RCC 7860 (cell line): ENCODE measurements at regions not wholly inside any gene's neighbourhood (a gene's known extent, or its start where the extent isn't known, plus 50 kb on each side); places are given as distances from the start of the nearest gene placed in this dataset.
"Not testable (repeated sequence)": the region's sequence is repeated elsewhere in the genome, so short reads cannot be mapped to it uniquely, and the experiment has no call there.

Source experiments
- DNase-seq: peaks from one replicate; pipeline ENCODE4 v3.0.0-alpha.2; 2015; ENCODE audit warnings: low spot score
- FAIRE-seq: peaks from 2 replicates; lab custom pipeline; 2012; peaks lifted over from hg19 to GRCh38; lab: Jason Lieb, UNC

DNA sequence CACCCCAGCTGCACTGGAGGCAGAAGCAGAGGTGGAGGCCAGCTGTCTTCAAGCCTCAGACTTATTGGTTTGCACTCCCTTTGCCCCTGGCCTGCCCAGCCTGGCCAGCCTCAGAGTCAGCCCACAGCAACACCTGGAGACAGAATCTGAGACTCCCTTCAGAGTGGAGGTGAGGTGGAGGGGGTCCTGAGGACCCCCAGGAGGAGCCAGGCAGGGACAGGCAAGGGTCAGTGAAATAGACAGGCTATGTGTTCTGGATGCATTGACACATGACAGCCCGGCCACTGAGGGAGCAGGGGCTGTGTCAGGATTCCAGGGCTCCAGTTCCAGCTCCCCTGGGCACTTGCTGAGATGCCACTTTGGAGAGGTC, 309.7 kb downstream of the MYCN start:
- DNase-seq = no peak
- no peak for FAIRE-seq

DNA sequence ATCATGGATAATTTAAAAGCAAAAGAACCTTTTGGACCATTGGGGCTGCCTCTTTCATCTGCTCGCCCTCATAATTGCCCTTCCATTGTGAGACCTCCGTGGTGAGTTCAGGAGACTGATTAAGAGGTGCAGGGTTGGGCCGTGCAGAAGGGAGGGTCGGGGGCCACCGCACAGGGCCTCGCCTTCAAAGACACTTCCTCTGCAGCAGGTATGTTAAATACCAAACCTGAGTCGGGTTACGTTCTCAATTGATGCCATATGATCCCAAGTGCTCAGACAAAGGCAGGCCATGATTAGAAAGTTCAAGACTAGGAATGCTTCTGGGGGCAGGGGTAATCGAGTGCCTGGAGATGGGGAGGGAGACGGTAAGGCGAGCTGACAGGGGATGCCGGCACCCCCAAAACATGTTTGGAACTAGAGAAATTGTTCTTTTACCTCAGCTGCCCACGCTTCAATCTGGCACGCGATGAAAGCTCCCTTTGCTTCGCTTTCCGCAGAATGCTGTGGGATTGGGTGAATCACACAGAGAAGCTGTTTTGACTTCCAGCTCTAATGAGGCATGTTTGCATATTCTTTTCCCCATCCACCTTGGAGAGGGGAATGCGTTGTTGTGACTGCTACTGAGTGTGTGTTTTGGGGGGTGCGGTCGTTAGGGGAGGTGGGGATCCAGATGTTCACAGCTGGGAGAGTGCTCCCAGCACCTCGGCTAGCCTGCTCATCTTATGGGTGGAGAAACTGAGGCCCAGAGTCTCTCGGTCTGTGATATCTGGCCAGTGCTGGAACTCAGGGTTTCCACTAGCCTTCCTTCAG, 309.1 kb downstream of the MYCN start:
- FAIRE-seq (no peak), DNase-seq (no peak)

DNA sequence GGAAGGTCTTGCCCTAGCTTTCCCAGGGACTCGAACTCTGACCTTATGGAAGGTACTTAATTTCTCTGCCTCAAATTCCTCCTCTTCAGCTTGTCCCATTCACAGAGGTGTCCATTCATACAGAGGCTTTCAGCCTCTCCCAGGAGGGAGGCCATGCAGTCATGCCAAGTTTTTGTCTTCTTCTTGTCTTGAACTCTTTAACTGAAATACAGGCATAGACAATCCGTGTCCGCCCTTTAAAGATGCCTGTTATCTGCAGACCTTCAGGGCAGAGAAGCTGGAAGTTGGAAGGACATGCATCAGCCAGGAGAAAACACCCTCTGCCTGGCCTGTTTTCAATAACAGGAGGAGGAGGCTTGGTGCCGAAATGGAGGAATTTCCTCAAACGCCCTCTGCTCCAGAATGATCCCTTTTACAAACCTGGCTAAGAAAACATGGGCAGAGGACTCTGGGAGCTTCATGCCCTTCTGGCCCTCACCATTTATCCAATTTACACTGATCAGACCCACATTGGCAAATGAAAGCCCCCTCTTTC, 308.3 kb downstream of the MYCN start:
- no peak for DNase-seq
- no peak for FAIRE-seq

DNA sequence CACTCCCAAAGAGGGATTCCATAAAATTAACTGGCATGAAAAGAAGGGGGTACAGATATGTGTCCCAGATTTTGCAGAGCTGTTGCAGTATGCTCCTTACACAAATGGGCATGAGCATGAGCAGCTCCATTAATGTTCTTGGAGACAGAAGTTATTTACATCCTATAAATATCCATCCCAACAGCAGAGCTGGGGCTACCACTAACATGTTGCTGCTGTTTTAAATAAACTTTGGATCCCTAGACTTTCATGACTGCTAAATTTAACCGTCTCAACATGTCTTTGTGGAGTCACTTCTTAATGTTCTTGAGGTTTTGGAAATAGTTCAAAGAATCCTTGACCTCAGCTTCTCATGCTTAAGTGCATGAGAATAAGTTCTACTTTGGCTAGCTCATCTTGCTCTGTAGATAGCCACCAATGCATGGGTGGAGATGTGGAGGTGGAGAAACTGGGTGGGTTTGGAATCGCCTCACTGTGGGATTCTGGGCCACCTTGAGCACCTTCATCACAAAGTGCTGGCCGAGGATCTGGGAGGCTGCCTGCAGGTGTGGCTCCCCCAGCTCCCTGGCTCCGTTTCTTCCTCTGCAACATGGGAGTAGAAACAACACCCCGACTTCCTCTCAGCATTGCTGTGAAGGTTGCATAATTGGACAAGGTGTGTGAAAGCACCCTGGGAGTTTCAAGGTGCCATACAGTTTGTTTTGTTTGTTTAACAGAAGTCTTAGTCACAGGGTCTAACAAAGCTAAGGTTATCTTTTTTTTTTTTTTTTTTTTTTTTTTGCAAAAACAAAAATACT, 307.2 kb downstream of the MYCN start:
- FAIRE-seq = no peak
- DNase-seq = no peak

DNA sequence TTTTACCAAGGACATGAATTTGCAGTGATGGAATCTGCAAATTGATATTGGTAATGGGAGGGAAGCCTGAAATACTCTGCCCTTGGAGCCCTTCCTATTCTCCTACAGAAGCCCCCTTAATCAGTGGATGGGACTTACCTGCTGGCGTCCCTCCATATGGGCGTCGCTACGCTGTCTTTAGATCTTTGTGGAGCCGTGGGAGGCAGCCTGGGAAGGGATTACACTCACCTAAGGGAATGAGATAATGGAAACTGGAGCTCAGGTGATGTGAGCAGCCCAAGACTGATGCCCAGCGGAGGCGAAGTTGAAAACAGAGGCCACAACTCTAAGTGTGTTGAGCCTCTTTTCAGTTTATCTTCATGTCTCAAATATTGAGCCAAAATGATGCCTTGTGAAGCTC, 306.6 kb downstream of the MYCN start:
- FAIRE-seq = no peak

DNA sequence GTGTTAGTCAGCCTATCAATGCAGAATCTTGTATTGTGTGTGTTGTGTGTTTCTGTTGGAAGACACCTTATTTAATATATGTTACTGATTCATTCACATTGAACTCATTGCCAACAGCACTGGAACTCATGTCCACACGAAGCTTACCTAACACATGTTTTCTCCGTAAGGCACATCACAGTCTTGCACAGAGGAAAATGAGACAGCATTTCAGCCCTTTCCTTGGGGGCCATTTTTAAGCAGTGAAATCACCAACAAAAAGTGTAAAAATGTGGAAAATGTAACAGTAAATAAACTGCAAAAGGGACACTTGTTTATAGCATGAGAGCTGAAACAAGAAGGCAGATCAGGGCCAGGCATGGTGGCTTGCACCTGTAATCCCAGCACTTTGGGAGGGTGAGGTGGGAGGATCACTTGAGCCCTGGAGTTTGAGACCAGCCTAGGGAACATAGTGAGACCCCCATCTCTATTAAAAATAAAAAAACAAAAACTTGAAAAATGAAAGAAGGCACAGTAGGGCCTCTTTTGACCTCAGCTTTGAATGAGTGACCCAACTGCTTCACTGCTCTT, 306.0 kb downstream of the MYCN start:
- FAIRE-seq = no peak
- no peak for DNase-seq

More for the DNA sequence above, 306.6 kb downstream of the MYCN start:
- no peak for DNase-seq

DNA sequence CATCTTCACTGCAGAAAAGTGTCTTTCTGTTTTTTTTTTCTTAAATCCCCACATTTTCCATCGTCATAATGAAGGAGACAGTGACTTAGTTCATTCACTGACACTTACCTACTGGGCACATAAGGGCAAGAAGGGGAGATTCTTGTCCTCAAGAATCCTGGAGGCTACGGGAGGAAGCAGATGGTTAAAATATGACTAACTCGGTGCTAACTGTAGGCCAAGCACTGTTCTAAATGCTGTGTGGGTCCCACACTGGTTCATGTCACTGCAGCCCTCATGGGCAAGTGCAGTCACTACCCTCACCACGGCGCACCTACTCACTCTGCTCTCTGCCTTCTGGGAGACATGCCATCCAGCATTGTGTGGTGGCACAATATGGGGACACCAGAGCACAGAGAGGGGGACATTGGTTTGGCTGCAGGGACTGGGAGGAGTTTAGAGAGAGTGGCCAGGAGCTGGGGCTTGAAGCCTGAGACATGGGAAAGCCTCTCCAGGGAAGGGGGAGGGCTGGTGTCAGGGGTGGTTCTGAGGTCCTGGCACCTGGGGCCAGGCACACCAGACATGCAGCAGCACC, 305.2 kb downstream of the MYCN start:
- DNase-seq (no peak), FAIRE-seq (no peak)

DNA sequence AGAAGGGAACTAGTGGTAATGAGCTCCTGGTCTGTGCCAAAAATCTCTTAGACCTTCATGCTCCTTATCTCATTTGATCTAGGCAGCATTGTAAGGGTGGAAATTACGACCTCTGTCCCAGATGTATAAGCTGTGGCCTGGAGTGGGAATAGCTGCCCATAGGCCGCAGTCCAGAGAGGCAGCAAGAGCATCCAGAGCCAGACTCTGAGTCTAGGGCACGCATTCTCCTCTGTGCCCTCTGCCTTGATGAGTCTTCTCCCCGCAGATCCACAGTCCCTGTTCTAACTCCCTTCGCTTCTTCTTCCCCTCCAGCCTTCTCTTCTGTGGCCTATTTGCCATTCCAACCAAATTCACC, 304.6 kb downstream of the MYCN start:
- FAIRE-seq (no peak), DNase-seq (no peak)

DNA sequence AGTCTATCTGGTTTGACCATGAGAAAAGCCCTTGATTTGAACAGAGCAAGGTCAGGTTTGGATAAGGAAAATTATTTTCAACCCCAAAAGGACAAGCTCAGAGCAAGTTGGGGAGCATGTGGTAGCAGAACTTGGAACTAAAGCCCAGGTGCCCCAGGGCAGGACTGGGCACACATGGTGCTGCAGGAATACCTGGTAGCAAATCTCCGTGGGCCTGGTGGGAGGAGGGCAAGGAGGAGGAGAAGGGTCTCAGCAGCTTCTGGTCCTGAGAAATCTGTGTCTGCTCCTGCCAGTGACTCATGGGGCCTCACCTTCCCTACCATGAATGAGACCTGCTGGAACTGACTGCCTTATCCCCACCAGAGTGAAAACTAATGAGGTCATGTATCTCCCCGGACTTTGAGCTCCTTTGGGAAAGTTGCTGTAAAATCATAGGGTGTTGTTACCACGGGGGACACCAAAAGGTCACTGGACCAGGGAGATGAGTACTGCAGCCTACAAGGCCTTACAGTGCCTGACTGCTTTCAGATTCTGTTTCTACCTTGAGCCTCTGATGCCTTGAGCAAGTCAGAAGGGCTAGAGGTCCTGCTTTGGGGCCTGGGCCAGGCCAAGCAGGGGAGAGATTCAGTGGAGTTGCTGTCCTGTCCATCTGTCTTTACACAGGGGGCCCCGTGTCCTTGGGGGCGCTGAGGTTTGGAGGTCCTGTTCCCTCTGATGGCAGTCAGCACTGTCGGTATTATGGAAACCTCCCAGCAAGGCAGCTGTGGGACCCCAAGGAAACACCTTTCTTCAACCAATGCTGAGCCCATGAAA, 304.0 kb downstream of the MYCN start:
- FAIRE-seq (no peak), DNase-seq (no peak)

DNA sequence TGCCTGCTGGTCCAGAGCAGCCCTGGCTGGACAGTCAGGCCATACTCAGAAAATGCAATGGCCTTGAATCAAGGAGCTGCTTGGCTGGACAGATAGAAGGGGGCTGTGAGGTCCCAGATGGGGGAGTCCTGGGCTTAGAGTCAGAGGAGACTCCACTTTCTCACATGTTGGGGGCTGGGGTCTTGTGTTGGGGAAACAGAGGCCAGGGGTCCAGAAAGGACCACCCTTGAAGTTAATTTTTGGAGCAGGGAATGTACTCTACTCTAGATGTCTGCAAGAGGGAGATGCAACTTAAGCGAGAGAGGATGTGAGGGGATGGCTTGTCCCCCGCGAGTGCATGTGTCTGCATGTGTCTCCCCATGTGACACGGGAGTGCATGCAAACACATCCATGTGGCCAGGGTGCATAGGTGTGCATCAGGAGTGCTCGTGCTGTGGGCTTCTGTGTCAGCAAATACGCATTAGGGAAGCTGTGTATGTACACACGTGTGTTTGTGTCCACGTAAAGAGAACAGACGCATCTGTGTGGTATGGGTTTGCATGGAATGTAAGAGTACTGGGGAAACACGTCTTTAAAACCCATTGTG, 303.2 kb downstream of the MYCN start:
- no peak for FAIRE-seq
- no peak for DNase-seq

DNA sequence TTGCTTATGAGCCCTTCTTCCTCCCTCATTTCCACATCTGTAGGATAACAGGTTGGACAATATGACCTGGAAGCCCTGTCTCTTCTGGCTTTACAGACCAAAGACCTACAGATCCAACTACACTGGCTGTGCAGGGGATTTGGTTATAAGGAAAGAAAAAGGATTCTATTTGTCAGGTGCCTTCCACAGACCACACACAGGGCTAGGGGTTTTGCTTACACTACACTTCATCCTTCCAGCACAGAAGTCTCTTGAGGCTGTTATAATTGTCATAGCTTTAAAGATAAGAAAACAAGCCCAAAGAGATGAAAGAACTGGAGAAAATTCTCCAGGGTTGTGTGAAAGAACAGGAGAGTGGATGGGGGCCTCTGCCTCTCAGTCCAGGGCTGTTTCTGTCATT, 302.6 kb downstream of the MYCN start:
- no peak for DNase-seq

DNA sequence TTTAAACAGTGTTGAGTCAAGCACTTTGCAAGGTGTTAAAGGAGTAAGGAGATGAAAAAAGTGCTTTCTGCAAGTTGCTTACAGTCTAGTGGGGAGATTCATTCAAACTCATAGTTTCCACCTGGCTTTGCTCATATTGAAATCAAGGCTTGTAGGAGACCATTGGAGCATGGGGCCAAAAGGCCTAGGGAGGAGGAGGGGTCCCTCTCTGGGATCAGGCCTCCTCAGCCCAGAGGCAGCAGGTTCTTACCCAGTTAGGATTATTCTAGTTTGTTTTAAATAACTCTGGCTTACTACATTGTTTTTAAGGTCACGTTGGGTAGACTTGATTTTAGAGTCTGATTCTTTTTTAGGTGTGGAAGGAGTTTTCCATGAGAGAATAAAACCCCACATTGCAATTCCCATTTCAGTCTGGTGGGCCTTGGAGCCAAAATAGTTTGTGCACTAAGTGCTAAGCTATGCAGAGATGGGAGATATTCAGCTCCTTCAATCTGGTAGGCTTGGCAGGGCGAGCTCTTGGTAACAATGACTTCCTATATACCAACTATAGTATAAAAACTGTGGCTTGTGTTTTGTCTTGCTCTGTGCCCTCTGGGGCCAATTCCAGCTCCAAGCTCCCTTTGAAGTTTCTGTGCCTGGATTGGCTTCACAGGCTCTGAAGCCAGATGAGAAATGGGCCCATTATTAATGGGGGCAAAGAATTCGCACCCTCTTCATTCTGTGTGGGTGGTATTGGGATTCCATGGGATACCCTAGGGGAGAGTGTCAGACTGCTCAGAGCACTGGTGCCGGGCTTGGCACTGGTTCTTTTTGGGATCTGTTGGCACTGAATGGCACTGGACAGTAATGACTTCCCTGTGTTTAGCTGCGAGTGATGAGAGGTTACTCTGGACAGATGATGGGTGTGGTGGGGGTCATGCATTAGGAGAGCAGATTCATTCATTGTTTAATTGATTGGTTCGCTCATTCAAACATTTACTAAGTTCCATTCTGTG, 301.1 kb downstream of the MYCN start:
- DNase-seq (no peak), FAIRE-seq (no peak)

More for the DNA sequence above, 302.6 kb downstream of the MYCN start:
- no peak for FAIRE-seq

DNA sequence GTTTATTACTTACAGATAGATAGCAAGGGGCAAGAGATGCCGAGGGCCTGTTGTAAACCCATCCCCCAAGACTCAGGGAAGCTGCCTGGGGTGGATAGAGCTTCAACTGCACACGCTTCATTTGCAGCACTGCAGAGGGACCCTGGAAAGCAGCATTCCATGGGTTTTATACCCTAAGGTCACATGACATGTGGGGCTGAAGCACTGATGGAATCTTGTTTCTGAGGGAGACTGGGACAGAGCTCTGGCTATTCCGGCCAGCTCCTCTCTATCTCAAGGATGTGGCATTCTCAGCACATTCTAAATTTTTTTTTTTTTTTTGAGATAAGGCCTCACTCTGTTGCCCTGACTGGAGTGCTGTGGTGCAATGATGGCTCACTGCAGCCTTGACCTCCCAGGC, 300.1 kb downstream of the MYCN start:
- DNase-seq = no peak
- no peak for FAIRE-seq

DNA sequence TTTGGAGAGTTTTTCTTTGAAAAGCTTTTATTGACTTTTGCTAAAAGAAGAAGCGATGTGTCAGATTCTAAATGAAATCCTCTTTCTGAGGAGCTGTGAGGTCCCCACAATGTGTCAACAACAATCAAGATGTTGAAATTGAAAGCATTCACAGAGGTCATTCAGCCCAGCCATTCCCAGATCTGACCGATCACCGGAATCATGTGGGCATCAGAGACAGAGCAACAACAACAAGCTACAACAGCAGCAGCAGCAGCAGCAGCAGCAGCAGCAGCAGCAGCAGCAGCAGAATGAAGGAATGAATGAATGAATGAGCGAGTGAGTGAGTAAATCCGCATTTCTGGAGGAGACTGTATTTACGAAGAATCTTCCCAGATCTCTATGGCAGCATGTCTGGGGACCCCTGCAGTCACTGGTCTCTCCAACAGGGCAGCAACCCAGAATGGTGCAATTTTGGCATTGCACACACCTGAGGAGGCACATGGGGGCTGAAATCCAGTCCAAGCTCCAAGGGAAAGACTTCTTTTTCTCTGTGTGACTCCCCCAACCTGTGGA, 299.0 kb downstream of the MYCN start:
- no peak for FAIRE-seq
- DNase-seq = no peak

DNA sequence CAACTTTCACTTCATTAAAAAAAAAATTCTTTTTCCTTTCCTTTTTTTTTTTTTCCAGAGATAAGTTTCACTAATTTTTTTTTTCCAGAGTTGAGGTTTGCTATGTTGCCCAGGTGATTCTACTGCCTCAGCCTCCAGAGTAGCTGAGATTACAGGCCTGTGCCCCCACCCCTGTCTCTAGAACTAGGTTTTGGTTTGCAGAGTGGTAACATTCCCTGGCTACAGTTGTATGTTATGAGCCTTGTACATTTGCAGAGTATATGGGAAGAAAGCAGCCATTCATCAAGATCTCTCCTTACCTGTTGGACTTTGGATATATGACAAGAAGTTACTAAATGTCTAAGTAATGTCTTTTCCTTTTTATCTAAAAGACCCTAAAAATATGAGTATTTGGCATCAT, 298.4 kb downstream of the MYCN start:
- DNase-seq (no peak), FAIRE-seq (no peak)

DNA sequence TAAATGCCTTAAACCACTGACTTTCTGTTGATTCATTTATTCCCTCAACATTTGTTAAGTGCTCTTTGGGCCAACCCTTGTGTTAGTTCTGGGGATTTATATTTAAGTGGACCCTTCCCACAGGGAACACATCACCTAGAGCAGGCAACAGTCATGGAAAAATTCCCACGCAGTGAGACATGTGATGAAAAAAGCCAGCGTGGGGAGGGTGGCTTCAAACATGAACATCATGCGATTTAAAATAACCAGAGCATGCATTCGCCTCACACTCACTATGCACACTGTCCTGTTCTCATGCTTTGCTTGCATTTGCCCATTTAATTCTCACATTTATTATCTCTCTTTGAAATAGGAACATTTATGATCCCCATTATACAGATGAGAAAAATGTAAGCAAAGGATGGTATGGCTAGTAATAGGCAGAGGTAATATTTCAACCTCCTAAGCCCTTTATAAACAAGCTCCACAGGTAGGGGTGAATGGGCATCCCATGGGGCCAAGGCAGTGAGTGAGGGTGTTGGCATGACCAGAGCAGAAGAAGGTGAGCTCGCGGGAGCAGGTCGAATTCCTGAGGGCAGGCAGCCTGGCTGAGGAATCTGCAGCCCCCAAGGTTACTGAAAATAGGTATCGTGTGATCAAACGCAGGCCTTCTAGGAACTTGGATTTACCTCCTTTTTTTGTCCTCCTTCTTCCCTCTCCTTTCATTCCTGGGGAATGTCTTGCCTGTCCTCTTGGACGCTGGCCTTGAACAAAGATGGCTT, 297.8 kb downstream of the MYCN start:
- DNase-seq (no peak), FAIRE-seq (no peak)

DNA sequence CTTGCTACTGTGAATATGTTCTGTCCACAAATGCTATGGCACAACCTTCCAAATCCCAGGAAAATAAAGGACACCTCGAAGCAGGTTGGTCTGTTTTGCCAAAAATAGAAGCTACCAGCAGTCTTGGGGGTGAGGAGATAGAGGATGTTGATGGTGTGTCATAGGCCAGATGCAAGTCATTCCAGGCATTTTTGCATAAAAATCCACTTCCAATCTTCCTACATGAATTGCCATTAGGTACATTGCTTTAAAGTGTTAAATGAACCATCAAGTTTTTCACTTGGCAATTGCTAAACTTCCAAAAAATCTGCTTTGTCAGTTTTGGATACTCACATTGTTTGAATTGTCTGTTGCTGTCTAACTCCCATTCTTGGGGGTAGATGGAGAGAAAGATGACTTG, 295.4 kb downstream of the MYCN start:
- no peak for FAIRE-seq
- no peak for DNase-seq

DNA sequence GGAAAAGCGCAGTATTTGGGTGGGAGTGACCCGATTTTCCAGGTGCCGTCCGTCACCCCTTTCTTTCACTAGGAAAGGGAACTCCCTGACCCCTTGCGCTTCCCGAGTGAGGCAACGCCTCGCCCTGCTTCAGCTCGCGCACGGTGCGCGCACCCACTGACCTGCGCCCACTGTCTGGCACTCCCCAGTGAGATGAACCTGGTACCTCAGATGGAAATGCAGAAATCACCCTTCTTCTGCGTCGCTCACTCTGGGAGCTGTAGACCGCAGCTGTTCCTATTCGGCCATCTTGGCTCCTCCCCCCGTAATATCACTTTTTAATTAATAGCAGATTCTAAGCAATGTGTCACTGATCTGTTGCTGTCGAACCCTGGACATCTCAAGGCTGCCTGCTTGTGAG, 294.9 kb downstream of the MYCN start:
- DNase-seq, FAIRE-seq: not testable (repeated sequence)
